ENCODE measurements at regions not wholly inside any gene's neighbourhood (a gene's known extent, or its start where the extent isn't known, plus 50 kb on each side); places are given as distances from the start of the nearest gene placed in this dataset.
"Not testable (repeated sequence)": the region's sequence is repeated elsewhere in the genome, so short reads cannot be mapped to it uniquely, and the experiment has no call there.

GRCh38 chr16:29255957-29256356, 150.6 kb downstream of the NPIPB11 start:
- DNase-seq: not testable (repeated sequence)

- DNase-seq: not testable (repeated sequence)
Observed at GRCh38 chr16:29255496-29255796, 151.1 kb downstream of the NPIPB11 start.

DNA sequence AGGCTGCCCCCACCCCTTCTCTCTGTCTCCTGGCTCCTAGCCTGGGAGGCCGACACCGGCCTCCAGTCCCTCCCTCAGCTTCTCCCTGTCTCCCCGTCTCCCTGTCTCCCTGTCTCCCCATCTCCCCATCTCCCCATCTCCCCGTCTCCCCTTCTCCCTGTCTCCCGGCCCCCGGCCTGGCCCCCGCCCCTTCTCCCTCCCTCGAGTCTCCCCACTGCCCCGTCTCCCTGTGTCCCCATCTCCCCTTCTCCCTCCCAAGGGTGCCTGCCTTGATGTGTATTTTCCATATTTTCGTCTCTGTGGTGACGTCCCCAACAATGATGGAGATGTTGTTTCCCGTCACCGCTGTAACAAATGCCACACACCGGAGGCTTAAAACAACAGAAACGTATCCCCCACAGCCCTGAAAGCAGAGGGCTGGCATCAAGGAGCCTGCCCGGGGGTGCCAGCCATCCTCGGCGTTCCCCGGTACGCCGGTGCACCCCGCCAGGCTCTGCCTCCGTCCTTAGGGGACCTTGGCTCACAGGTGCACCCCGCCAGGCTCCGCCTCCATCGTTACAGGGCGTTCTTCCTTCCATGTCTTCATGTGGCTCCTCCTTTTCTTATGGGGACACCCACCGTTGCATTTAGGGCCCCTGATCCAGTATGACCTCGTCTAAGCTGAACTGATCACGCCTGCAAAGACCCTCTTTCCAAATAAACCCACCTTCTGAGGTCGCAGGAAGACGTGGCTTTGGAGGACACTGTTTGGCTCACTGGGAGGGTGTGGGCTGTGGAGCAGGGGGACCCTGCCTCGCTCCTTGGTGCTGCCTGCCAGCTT, 151.6 kb downstream of the NPIPB11 start:
- no peak for DNase-seq

GRCh38 chr16:29253716-29254590, 152.6 kb downstream of the NPIPB11 start:
- not testable (repeated sequence) for DNase-seq

- not testable (repeated sequence) for DNase-seq
Observed at GRCh38 chr16:29253066-29253590, 153.4 kb downstream of the NPIPB11 start.

- not testable (repeated sequence) for DNase-seq
Observed at GRCh38 chr16:29252311-29252710, 154.2 kb downstream of the NPIPB11 start.

- DNase-seq: not testable (repeated sequence)
Observed at GRCh38 chr16:29251571-29252011, 154.9 kb downstream of the NPIPB11 start.

DNA sequence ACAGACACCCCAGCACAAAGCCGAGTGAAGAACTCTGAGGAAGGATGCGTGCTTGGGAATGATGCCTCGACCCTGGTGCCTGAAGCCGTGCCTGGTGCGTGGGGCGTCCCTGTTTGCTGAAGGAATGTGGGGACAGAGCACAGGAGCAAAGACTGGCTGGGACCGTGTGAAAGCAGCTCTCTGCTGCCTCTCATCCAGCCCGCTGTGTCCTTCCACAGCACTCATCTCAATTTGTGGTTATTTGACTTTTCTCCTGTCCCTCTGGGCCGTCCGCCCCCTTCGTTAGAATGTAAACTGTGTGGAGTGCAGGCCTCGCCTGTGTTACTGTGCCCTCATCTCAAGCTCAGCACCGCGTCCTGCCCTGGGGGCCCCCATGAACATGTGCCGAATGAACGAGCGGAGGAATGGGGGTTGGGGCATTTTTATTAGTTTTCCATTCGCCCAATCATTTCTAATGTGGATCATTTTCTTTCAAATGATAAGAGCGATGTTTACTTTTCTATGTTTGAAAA, 155.5 kb downstream of the NPIPB11 start:
- not testable (repeated sequence) for DNase-seq

DNA sequence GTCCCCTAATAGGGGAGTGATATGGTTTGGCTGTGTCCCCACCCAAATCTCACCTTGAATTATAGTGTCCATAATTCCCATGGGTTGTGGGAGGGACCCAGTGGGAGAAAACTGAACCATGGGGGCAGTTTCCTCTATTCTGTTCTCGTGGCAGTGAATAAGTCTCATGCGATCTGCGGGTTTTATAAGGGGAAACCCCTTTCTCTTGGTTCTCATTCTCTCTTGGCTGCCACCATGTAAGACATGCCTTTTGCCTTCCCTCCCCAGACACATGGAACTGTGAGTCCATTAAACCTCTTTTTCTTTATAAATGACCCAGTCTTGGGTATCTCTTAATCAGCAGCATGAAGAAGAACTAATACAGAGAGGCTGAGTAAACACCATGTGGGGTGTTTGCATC, 156.0 kb downstream of the NPIPB11 start:
- not testable (repeated sequence) for DNase-seq

GRCh38 chr16:29248940-29249318, 157.6 kb downstream of the NPIPB11 start:
- not testable (repeated sequence) for DNase-seq

DNA sequence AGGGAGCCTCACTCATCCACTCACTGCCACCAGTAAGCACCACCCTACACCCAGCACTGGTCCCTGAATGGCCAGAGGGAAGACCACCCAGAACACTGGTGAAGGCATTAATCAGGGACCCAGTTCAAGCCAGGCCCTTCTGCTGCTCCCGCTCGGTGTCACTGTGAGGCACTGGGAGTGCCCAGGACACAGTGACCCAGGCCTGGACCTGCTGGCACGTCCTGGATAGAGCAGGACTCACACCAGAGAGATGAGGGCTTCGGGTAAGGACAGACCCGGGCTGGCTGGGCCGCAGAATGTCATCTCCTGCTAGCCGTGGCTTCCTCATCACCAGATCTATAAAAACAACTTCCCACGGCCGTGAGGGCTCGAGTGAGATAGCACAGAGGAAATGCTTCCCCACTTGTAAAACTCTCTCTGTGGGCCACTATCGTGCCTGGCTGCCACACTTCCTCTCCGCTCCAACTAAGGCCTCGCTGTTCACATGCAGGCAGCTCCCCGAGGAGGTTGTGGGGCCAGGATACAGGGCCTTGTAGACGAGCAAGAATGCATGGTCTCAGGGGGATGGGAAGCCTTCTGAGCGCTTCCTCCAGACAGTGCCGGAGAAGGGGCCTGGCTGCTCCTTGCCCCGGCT, 158.1 kb downstream of the NPIPB11 start:
- not testable (repeated sequence) for DNase-seq

- not testable (repeated sequence) for DNase-seq
Observed at GRCh38 chr16:29246091-29246490, 160.4 kb downstream of the NPIPB11 start.

DNA sequence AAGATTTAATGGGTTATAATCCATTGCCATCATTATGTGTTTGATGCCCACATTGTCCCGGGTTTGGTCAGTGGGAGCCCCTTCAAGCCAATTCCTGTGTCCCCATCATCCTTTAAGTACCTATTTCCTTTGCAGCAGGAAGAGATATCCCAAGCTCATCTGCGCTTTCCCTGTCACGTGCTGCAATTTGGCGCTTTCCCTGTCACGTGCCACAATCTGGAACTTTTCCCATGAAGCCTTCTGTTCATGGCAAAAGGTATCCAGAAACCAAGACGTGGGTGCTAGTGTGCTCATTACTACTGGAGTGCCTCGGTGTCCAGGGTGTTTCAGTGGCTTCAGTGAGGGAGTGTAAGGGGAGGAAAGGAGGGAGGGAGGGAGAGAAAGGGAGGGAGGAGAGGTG, 168.5 kb downstream of the NPIPB11 start:
- no peak for DNase-seq

DNA sequence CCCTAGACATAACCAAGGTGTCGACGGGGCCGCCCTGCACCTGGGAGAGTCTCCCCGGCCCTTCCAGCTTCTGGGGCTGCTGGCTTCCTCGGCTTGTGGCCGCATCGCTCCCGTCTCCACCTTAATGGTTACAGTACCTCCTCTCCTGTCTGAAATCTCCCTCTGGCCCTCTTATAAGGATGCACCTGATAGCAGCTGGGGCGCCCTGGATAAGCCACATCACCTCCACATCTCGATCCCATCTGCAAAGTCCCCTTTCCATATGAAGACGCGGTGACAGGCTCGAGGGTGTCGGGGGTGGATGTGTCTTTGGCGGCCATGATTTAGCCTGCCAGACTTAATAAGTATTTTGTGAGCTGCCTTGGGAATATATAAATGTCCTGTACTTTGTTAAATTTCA, 169.0 kb downstream of the NPIPB11 start:
- not testable (repeated sequence) for DNase-seq

- not testable (repeated sequence) for DNase-seq
Observed at GRCh38 chr16:29237023-29237422, 169.5 kb downstream of the NPIPB11 start.

DNA sequence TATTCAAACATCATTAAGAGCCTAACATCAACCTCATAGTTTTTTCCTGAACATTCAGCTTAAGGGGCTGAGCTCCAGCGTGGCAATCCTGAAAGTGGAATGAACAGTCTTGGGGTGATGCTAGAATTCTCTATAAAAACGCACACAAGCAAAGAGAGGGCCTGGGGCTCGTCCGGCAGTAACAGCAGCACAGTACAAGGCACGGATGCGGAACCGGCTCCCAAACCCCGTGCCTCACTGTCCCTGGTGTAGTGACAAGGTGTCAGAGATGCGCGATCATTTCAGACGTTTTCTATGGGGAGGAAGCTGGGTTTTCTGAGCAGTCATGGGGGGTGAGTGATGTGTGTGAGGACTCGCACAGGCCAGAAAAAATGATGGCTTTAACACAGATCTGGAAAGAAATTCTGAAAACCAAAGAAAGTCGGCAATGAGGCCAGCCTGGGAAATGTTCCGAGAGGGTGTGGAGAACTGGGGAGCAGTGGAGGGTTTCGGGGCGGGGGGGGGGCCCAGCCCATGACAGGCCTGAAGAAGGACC, 170.6 kb downstream of the NPIPB11 start:
- DNase-seq: not testable (repeated sequence)

- not testable (repeated sequence) for DNase-seq
Observed at GRCh38 chr16:29234536-29235275, 171.8 kb downstream of the NPIPB11 start.

GRCh38 chr16:29233705-29234404, 172.7 kb downstream of the NPIPB11 start:
- not testable (repeated sequence) for DNase-seq

DNA sequence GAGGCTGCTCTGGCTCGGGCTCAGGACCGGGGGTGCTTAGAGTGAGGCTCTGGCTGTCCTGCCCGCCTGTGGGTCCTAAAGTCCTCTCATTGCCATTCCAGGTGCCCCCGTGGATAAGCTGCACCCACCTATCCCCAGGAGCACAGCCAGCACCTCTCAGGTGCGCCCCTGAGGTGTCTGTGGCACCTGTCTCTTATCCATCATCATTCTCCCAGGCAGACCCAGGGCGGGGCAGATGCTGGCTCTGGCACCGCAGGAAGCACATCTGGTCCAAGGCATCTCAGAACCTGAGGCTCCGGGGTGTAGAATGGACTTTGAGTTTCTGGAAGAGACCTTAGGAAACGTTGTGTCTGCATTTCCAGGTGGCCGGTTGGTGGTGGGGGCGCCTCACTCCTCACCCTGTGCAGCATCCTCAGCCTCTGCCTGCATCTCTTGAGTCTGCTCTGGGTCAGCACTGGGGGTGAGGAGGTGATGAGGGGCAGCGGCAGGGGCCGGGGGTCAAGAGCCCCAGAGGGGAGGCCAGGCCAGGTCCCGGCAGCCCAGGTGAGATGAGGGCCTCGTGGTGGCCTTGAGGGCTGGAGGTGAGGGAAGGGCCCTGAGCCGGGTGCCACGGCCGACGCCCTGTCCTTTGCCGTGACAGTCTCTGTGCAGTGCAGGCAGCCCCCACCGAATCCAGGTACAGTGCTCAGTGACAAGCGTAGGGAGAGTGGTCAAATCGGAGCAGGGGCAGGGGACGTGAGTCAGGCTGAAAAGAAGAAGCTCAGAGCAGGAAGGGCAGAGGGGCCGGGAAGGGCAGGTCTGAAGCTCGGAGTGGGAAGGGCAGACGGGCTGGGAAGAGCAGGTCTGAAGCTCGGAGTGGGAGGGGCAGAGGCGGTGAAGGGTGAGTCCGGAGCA, 173.5 kb downstream of the NPIPB11 start:
- DNase-seq: no peak

DNA sequence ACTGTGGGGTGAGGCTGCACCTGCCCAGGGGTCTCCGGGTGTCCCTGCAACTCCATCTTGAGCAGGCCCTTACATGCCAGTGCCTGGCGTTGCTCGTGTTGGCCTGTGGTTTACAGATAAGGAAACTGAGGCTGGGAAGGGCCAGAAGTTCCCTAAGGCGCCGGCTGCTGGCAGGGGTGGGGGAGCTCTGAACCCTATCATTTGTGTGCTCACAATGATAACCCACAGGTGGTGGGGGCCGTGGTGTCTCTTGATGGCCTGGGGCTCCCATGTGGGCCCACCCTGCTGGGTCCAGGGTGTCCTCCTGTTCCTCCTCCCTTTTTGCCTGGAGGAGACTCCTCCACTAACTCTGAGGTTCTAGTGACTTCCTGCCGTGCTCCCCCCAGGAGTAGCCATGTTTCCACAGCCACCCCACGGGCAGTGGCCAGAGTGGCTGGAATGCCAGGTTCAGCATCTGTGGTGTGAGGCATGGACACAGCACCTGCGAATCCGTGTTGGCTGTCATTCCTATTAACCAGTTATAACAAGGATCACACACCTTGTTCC, 174.3 kb downstream of the NPIPB11 start:
- DNase-seq: not testable (repeated sequence)

Data from activated CD8-positive, alpha-beta memory T cell treated with anti-CD3 and anti-CD28 coated beads, Interleukin-2, amount 50 U/mL, for 4 hours (primary cell).